ENCODE measurements at regions not wholly inside any gene's neighbourhood (a gene's known extent, or its start where the extent isn't known, plus 50 kb on each side); places are given as distances from the start of the nearest gene placed in this dataset.

GRCh38 chr2:16438613-16439321 is 226.9 kb downstream of the CYRIA start:
- H4K20me1 ChIP-seq (replicated peaks in 1 of 2; ENCODE audit: control insufficient read depth in 1 of 2, insufficient read depth in 2 of 2, low read length in 2 of 2): no peaks in the 10 kb centered on the region
- no peak overlapping the region for H3K4me2 ChIP-seq (ENCODE audit: insufficient read depth in 1 of 2, low read depth in 2 of 2, low read length in 2 of 2)
- H3K4ac ChIP-seq (replicated peaks; ENCODE audit: insufficient read length, low read depth, low read length): no peak overlapping the region
- H3K23me2 ChIP-seq (ENCODE audit: low read depth, low read length): no peaks in the 10 kb centered on the region
- no peak overlapping the region for H2BK5ac ChIP-seq (ENCODE audit: low read depth, low read length)
- TF ChIP-seq HDAC6 (IDR thresholded peaks at IDR 0.05; ENCODE audit: low read depth, low read length): no peak
- no peak for TF ChIP-seq POU5F1 (IDR thresholded peaks at IDR 0.05; ENCODE audit: low read depth, low read length)
- TF ChIP-seq PHF8 (conservative IDR thresholded peaks at IDR 0.05; ENCODE audit: low read depth, low read length): no peak
- no peak for TF ChIP-seq CBX5 (IDR thresholded peaks at IDR 0.05; ENCODE audit: low read depth, low read length)
- no peak for TF ChIP-seq KDM1A (IDR thresholded peaks at IDR 0.05; ENCODE audit: borderline replicate concordance, low read length)
- no peak for TF ChIP-seq TAF1 (IDR thresholded peaks at IDR 0.05; ENCODE audit: low read depth, low read length)
- no peak for TF ChIP-seq SIX5 (IDR thresholded peaks at IDR 0.05; ENCODE audit: low read depth, low read length)
- no peak for TF ChIP-seq NRF1 (IDR thresholded peaks at IDR 0.05; ENCODE audit: low read depth, low read length)
- TF ChIP-seq TEAD4 (IDR thresholded peaks at IDR 0.05; ENCODE audit: low read depth, low read length): no peak
- TF ChIP-seq YY1 (IDR thresholded peaks at IDR 0.05; ENCODE audit: low read depth, low read length): no peak
- TF ChIP-seq SP2 (IDR thresholded peaks at IDR 0.05; ENCODE audit: low read length): no peak
- TF ChIP-seq, protein P1, sequence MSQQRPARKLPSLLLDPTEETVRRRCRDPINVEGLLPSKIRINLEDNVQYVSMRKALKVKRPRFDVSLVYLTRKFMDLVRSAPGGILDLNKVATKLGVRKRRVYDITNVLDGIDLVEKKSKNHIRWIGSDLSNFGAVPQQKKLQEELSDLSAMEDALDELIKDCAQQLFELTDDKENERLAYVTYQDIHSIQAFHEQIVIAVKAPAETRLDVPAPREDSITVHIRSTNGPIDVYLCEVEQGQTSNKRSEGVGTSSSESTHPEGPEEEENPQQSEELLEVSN (IDR thresholded peaks at IDR 0.05): no peak
- DNase-seq (ENCODE audit: low read depth in 1 of 2, low spot score in 2 of 2) (no peak), FAIRE-seq (no peak)
- H3K79me2 ChIP-seq (ENCODE audit: control insufficient read depth in 1 of 2, insufficient read depth in 2 of 2, low read length in 2 of 2): no peaks in the 10 kb centered on the region; a peak in 1 of 4 replicates
- no peak overlapping the region for H4K5ac ChIP-seq (ENCODE audit: insufficient read length, low read depth, low read length)
- no peaks in the 10 kb centered on the region for H3K79me1 ChIP-seq (ENCODE audit: low read depth, low read length)
- no peak overlapping the region for H2AK5ac ChIP-seq (ENCODE audit: low read depth, low read length)
- H3K4me1 ChIP-seq (replicated peaks in 1 of 4; ENCODE audit: control insufficient read depth in 3 of 4, insufficient read depth in 4 of 4, low read length in 3 of 4): no peaks in the 10 kb centered on the region
- ChIA-PET CTCF (ENCODE audit: partially characterized antibody) (interaction anchor here (1.3 to 1.7 kb wide), 3 partner anchors 10 to 20 kb away, joined by 3 to 6 read pairs (median 5); no protein-coding TSS in a partner anchor), POLR2A (ENCODE audit: partially characterized antibody) (no interaction called here)
- no peak overlapping the region for H2BK12ac ChIP-seq (ENCODE audit: low read depth, low read length)
- WGBS, 2 experiments (ENCODE audit: extremely low coverage in 1 of 2, insufficient coverage in 1 of 2, insufficient read length in 1 of 2, insufficient replicate concordance in 2 of 2, low coverage in 1 of 2, low lambda C conversion rate in 2 of 2, missing lambda C conversion rate in 1 of 2): 89% methylated on average over 8 of the region's 8 CpGs; no CpG with 5 or more reads in 1 of the 2 experiments
- H2BK120ac ChIP-seq (replicated peaks; ENCODE audit: low read depth, low read length): no peak overlapping the region
- no peak overlapping the region for H3K18ac ChIP-seq (ENCODE audit: extremely low read depth, low read length)
- H3K27me3 ChIP-seq (replicated peaks in 1 of 4; ENCODE audit: control insufficient read depth in 3 of 4, extremely low read depth in 1 of 4, insufficient read depth in 3 of 4, low read length in 3 of 4): no peaks in the 10 kb centered on the region
- no peak overlapping the region for H2BK20ac ChIP-seq (ENCODE audit: low read length)
- H4K8ac ChIP-seq (ENCODE audit: extremely low read depth, insufficient read depth, low read length): no peak overlapping the region
- no peak overlapping the region for H4K91ac ChIP-seq (replicated peaks; ENCODE audit: insufficient read length, low read length)
- no peak overlapping the region for H3K4me3 ChIP-seq (ENCODE audit: extremely low read depth in 1 of 4, insufficient read depth in 2 of 4, low read depth in 3 of 4, low read length in 4 of 4)
- no peaks in the 10 kb centered on the region for H3K9me3 ChIP-seq (ENCODE audit: insufficient read depth in 2 of 2, low read depth in 1 of 2, low read length in 1 of 2)
- H3K23ac ChIP-seq (ENCODE audit: insufficient read length): no peak overlapping the region
- H3K9ac ChIP-seq (replicated peaks in 1 of 4; ENCODE audit: extremely low read depth in 1 of 4, low read depth in 3 of 4, low read length in 3 of 4): peak overlapping the region in 1 of 4 experiments; percentile 34; a peak in 1 of 7 replicates
- H3K36me3 ChIP-seq (ENCODE audit: control insufficient read depth in 2 of 4, insufficient read depth in 4 of 4, low read length in 3 of 4): no peaks in the 10 kb centered on the region
- H2BK15ac ChIP-seq (ENCODE audit: low read length): no peak overlapping the region
- no peak overlapping the region for H2AFZ ChIP-seq (ENCODE audit: low read length)
- no peak overlapping the region for H3K27ac ChIP-seq (ENCODE audit: low read depth, low read length)
- H3K14ac ChIP-seq (ENCODE audit: insufficient read length): no peak overlapping the region
- no peak overlapping the region for H3K56ac ChIP-seq (replicated peaks; ENCODE audit: insufficient read length, low read depth, low read length)

Data from H1 (cell line).